NCI-H748 treated with DMSO at 0.1 percent for 48 hours (cell line): ENCODE measurements at regions not wholly inside any gene's neighbourhood (a gene's known extent, or its start where the extent isn't known, plus 50 kb on each side); places are given as distances from the start of the nearest gene placed in this dataset.
A peak's percentile ranks its signal among the peaks of the same experiment; 100 is the strongest.
"Not testable (repeated sequence)": the region's sequence is repeated elsewhere in the genome, so short reads cannot be mapped to it uniquely, and the experiment has no call there.

ENCODE experiments used
- DNase-seq: peaks from one replicate; lab custom pipeline; 2025; lab: John Stamatoyannopoulos, UW

DNA sequence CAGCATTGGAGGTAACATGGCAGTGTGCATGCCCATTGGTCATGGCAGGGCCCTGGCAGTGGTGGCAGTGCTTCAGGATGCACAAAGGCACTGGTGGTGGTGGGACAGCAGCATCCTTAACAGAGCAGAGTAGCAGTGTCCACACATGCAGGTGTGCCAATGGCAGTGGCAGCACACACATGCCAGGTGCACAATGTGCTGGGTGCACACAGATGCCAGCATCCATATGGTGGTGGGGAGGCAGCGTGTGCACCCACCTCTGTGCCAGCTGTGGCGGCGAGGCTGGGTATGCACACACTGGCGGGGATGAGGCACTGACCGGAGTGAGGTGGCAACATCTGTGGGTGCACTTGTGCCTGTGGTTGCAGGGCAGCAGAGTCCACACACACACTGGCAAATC, 150.6 kb downstream of the SI start:
- no peak for DNase-seq

DNA sequence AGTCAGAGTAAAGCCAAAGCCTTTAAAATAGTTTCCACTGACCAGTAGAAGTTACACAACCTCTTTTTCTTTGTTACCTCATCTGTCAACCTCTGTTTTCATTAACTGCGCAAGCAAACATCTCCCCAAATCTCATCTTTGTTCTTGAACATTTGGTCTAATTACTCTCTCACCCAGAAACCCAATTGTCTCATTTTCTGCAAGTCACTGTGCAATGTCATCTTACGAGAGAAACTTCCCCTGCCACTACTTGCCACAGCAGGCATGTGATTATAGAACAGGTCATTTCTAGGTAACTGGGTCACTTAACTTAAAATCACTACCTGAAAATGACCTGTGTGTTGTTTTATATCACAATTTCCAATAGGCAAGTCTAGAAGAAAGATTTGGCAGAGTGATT, 159.4 kb downstream of the SI start:
- DNase-seq = no peak

DNA sequence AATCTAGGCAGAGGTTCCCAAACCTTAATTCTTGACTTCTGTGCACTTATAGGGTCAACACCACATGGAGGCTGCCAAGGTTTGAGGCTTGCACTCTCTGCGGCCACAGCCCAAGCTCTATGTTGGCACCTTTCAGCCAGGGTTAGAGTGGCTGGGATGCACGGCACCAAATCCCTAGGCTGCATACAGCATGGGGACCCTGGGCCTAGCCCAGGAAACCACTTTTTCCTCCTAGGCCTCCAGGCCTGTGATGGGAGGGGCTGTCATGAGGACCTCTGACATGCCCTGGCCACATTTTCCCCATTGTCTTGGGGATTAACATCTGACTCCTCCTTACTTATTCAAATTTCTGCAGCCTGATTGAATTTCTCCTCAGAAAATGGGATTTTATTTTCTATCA, 165.4 kb downstream of the SI start:
- DNase-seq = no peak

DNA sequence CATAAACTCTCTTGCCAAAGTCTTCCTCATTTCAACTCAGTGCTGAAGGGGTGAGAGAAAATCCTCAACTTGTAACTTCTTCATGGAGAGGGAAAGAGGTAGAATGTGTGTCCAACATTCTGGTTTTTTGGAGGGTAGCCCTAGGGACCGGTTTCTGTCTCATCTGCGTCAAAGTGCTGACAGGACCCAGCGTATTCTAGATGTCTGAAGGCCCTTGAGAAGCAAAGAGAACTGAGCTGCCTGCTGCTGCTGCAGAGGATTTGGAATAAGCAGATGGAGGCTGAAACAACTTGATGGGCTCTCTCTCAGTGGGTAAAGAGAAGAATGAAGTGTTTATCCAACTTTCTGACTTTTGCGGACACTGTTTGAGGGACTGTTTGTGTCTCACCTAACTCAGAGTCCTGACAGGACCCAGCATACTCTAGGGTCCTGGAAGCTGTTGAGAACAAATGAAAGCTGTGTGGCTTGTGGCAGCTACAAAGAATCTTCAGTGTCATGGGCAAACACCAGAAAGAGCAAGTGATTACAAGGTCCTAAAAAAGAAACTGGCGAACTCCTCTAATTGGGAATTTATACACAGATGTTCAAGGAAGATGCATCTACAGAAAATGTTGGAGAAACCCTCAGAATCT, 174.4 kb downstream of the SI start:
- peak; percentile 43 for DNase-seq

DNA sequence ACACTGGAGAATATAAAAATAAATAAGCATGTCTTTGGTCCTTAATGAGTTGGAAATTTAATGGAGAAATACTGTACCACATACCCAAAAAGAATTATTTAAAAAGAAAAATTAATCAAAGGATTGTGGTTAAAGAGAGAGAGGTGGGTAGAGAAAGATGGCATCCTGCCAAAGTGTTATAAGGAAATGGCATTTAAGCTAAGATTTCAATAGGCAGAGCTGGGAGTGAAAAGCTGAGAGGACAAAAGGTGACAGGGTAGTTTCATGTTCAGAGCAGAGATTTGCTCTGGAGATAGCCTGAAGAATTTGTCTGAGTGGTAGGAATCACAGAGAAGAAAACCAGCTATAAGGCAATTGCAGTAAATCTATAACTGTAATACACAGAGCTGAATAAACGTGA, 181.0 kb downstream of the SI start:
- peak; percentile 23 for DNase-seq

DNA sequence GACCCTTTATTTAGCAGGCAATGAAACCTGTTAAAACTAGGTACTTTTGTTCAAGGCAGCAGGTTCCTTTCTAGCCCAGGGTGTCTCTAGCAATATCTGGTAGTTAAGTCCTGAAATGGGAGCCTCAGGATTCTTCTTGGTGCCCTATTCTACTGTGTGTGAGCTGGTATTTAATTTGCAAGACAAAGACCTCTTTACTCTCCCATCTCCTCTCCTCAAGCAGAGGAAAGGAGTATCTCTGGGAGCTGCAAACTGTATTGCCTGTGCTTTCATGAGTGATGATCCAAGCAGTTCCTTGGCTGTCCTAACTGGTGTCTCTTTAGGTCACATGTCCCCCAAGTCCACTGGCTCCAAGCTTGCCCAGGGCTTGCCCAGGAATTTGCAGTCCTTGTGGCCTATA, 188.2 kb downstream of the SI start:
- DNase-seq = no peak

DNA sequence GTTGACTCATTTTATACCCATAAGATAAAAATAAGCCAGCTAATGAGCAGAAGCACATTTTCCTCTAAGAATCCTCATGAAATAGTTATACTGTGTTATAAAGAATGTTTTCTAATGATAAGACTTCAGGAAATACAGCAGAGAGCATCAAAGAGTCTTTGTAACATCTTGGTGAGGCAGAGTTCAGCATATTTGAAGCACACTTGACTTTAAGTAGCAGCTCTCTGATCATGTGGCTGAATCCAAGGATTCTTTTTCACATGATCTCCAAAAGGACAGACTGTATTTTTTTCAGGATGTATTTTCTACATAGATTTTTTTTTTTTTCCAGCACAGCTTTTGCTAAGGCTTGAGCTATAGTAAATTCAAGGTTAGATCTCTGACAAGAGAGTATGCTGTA, 195.1 kb downstream of the SI start:
- no peak for DNase-seq

DNA sequence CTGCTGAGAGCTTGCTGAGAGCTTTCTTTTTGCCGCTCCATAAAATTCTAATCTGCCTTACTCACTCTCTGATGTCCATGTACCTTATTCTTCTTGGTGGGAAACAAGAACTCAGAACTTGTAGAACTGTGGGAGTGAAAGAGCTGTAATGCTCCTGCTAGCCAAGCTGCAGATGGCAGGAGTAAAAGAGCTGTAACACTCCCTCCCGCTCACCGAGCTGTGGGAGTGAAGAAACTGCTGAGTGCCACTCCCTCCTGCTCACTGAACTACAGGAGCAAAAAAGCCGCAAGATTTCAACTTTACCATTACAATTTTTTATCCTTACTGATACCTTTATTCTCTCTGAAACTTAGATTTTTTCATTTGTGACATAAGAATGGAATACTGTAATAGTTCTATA, 199.1 kb downstream of the SI start:
- DNase-seq = no peak

DNA sequence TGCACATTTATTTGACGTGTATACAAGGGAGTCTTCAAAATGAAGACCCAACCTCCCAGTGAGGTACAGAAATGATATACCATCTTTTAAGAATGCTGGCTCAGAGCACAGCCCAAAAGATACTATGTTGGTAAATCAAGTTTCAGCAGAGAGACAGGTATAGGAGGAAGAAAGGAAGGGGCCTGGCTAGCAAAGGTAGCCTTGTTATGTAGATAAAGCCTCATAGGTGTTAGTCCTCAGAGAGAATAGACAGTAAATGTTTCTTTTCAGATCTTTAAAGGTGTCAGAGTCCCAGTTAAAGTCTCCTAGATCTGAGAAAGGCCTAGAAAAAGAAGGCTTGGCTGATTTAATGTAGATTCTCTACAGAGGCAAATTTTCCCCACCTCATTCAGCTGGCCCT, 213.8 kb downstream of the SI start:
- DNase-seq = no peak

DNA sequence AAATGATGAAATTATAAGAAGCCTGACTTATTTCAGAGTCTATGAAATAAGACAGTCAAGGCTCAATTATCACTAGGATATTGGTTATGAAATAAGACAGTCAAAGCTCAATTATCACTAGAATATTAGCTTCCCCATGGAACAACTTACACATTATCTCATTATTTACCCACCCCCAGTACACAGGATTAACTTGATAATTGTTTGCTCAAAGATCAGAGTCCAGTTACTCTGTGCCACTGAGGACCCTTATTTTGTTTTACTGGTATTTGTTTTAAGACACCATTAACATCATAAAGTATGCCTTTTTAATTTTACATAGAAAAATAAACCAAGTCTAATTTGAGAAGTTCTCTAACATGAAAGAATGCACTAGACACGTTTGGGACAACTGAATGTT, 225.4 kb downstream of the SI start:
- no peak for DNase-seq

DNA sequence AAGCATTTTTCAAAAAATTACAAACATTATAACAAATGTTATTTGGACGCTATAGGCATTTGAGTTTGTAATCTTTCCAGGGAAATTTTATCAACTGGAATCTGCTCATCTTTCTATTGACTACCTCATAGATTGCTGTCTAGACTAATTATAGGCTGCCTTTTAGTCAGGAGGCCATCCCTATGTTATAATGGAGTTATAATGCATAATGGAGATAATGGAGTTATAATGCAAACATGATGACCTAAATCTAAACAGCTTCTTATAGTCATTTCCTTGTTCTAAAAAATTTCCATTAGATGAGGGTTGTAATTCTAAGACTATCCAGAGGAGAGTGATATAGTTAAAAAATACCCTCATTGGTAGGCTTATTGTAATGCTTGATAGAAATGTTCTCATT, 226.4 kb downstream of the SI start:
- DNase-seq = peak; percentile 34

DNA sequence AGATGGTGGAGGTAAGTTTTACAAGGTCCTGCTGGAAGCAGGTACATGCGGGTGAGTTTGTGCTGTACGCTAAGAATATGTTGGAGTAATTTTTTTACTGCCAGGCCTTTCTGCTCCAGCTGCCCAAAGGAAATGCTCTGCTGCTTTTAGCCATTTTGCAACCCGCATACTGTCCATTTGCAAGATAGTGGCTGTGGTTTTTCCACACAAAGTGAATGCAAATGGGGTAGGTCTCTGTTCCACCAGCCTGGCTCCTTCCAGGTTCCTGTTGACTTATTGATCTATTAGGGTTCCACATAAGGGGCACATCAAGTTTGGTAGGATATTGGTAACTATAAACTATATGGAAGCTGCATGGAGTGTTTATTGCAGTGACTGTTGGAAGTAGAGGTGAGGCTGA, 227.1 kb downstream of the SI start:
- DNase-seq = no peak

DNA sequence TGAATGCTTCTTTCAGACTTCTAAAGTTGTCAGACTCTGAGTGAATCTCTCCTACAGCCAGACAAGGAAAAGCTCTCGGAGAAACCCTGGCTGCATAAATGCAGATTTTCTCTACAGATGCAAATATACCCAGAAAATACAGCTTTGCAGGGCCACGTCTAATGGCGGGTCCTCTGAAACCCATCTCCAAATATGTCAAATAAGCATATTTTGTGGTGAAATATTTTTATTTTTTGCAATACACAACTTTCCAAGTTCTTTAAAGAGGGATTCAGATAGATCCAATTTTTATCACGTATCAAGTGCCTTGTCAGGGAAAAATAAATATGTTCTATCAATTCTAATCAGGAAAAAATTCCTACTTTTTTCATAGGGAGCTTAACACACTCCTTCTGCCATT, 229.4 kb downstream of the SI start:
- DNase-seq = no peak

DNA sequence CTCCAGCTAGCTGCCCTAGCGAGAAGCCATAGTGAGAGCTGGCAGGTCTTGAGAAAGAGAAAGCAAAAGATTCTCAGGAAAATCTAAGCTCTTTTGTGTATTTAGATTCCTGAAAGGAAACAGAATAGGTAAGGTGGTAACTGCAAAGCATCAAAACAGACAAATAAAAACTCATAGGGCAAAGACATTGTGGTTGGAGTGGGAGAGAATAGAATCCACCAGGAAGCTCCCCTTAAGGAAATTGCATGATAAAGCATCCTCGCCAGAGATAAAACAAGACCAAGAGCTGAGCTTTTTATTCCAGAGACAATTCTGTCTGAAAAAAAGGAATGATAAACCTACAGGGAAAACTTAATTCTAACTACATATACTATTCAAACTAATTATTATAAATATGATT, 232.6 kb downstream of the SI start:
- no peak for DNase-seq

DNA sequence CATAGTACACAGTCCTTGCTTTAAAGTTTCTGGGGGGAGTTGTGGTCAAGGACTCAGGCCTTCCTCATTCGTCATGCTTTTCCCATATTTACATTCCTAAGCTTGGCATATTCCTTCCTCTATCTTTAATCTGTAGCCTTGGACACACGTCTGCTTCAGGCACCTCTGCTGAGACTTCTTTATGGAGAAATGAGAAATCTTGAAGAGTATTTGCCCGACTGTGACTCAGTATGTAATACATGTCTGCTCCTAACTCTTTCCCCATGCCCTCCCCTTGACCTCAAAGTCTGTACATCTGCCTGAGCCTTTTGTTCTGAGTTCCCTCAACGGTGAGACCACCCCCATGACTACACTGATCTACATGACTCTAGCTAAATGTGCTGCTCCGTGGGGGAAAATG, 246.1 kb downstream of the SI start:
- DNase-seq = no peak

DNA sequence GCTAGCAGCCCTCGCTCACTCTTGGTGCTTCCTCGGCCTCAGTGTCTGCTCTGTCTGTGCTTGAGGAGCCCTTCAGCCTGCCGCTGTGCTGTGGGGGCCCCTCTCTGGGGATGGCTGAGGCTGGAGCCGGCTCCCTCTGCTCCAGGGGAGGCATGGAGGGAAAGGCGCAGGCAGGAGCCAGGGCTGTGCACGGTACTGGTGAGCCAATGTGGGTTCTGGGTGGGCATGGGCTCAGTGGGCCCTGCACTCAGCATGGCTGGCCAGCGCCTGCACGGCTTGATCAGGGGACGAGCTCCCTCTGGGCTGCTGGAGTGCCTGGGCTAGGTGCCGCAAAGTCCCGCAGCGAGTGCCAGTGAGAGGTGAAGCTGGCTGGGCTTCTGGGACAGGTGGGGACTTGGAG, 260.0 kb downstream of the SI start:
- DNase-seq = no peak

DNA sequence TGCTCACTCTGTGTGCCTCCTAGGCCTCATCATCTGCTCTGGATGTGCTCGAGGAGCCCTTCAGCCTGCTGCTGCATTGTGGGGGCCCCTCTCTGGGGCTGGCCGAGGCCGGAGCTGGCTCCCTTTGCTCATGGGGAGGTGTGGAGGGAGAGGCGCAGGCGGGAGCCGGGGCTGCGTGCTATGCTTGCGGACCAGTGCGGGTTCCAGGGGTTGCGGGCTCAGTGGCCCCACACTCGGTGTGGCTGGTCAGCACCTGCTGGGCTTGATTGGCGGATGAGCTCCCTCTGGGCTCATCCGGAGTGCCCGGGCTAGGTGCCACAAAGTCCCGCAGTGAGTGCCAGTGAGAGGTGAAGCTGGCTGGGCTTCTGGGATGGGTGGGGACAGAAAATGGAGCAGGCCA, 264.2 kb downstream of the SI start:
- no peak for DNase-seq

DNA sequence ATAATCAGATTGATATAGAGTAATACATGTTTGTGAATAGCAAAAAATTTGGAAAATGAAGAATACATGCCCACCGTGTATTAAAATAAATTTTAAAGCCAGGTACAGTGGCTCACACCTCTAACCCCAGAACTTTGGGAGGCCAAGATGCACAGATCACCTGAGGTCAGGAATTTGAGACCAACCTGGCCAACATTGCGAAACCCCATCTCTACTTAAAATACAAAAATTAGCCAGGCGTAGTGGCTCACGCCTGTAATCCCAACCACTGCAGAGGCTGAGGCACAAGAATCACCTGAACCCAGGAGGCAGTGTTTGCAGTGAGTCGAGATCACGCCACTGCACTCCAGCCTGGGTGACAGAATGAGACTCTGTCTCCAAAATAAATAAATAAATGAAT, 266.3 kb downstream of the SI start:
- DNase-seq = no peak

DNA sequence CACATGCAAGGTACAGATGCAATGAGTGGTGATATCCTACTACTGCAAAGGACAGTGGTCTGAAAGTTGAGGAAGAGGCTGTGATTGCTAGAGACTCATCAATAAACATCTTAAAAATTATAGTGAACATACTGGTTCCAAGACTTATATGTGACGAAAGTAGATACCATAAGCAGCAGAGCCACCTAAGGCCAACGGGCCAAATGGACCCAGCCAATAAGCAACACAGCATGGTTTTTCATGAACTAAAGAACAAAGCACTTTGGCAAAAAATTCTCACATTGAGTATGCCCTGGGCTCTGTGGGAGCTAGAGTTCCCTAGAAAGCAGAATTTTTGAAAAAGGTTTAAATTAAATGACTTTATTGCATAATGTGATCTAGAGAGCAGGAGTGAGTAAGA, 272.1 kb downstream of the SI start:
- no peak for DNase-seq

DNA sequence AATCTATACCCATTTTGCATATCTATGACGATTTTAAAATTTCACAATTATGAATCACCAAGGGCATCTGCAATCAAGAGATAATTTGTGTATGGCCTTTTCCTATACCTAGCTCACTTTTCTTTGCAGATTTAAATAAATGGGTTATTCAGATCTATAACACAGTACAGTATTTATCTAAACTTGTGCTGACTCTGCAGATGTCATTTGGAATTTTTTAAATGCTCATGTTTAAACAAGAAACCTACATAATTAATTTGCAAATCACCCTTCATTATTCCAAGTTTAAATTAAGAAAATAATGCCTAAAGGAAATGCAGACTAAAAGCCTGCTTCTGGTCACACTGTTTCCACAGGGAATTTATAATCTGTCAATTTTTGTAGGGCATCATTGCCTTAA, 284.2 kb downstream of the SI start:
- DNase-seq = no peak

DNA sequence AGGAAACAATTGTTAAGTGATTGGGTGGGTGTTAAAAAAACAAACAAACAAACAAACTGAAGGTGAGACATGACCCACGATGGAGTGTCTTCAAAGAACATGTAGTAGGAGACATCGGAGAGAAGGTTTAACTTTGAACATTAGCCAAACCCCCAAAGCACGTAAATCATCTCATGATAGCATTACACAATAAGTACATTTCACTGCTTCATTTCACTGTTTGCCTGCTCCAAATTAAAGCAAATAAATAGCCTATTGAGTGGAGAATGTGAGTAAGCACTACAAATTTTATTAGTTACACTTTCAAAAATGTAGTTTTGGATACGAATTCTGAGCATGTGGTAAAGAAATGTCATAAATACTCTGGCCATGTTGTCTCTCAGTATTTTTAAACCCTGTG, 287.0 kb downstream of the SI start:
- no peak for DNase-seq

DNA sequence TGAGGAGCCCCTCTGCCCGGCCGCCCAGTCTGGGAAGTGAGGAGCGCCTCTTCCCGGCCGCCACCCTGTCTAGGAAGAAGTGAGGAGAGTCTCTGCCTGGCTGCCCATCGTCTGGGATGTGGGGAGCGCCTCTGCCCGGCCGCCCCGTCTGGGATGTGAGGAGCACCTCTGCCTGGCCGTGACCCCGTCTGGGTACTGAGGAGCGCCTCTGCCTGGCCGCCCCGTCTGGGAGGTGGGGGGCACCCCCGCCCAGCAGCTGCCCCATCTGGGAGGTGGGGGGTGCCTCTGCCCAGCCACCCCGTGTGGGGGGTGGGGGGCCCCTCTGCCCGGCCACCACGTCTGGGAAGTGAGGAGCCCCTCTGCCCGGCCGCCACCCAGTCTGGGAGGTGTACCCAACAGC, 293.9 kb downstream of the SI start:
- DNase-seq = not testable (repeated sequence)

DNA sequence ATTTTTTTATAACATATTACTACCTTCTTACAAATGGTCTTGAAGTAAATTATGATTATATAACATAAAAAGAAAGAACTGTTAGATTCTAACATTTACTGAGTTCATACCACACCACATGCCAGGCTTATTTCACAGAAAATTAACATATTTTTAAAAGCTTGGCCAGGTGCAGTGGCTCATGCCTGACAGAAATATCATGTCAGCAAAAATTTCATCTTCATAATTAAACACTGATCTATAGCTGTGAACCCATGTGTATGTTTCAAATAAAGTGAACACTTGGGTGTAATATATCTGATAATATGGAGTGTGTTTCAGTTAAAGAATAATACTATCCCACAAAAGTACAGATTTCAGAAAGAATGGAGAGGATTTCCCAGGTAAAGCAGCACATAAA, 296.5 kb downstream of the SI start:
- no peak for DNase-seq

DNA sequence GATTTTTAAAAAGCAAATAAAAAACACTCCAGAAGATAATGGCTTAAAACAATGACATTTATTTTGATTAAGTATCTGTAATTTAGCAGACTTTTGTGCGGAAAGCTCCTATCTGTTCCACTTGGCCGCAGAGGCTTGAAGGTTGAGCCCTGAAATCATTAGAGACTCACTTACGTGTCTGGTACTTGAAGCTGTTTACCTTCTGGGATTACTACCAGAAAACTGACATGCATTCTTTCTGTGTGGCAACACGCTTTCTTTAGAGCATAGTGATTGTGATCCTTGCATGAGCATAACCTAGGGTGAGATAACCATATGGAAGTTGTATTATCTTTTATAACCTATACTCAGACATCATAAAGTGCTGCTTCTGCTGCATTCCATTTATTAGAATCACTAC, 298.5 kb downstream of the SI start:
- peak; percentile 38 for DNase-seq

DNA sequence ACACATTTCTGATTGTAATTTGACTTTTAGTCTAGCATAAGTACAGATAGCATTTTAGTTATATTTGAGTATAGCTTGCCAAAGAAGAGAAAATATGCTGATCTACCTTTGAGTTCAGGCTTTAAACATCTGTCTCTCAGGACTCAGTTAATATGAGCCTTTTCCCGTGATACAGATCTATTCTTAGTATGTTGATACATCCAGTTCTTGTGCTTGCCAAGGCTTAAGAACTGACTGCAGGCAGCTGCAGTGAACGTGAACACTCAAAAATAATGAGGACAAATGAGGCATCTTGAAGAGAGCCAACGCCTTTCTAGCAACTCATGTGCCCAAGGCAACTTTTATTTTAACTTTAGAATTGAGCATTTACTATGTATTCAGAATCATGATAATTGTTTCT, 325.5 kb downstream of the SI start:
- no peak for DNase-seq
